AG20443 (cell line): ENCODE measurements at regions not wholly inside any gene's neighbourhood (a gene's known extent, or its start where the extent isn't known, plus 50 kb on each side); places are given as distances from the start of the nearest gene placed in this dataset.

ENCODE experiments used
- DNase-seq: peaks from one replicate; pipeline ENCODE4 v3.0.0; 2012; ENCODE audit warnings: low spot score, mixed read lengths

GRCh38 chr15:29319823-29320222 is 50.2 kb upstream of the NSMCE3 start:
- DNase-seq = no peak
